K562 (cell line): ENCODE measurements at regions not wholly inside any gene's neighbourhood (a gene's known extent, or its start where the extent isn't known, plus 50 kb on each side); places are given as distances from the start of the nearest gene placed in this dataset.

Source experiments
- TAF9B ChIP-seq: fragments of 450-650 bp; IDR thresholded peaks from 2 replicates; pipeline ENCODE4 v1.6.1; 2018; ENCODE audit warnings: mild to moderate bottlenecking; ENCODE audit not compliant: partially characterized antibody
- TF ChIP-seq, protein P1 (sequence below), 3 experiments: IDR thresholded peaks in 2 of 3; conservative IDR thresholded peaks in 1 of 3; 2 replicates each; pipeline ENCODE4 v1.5.1; 2011 to 2012; ENCODE audit warnings: low read length in 3 of 3, mild to moderate bottlenecking in 3 of 3, control low read depth in 2 of 3, improper control_type of control experiment in 1 of 3, inconsistent platforms in 1 of 3, low read depth in 1 of 3, mixed read lengths in 1 of 3, moderate library complexity in 1 of 3; ENCODE audit not compliant: insufficient read depth in 2 of 3

DNA sequence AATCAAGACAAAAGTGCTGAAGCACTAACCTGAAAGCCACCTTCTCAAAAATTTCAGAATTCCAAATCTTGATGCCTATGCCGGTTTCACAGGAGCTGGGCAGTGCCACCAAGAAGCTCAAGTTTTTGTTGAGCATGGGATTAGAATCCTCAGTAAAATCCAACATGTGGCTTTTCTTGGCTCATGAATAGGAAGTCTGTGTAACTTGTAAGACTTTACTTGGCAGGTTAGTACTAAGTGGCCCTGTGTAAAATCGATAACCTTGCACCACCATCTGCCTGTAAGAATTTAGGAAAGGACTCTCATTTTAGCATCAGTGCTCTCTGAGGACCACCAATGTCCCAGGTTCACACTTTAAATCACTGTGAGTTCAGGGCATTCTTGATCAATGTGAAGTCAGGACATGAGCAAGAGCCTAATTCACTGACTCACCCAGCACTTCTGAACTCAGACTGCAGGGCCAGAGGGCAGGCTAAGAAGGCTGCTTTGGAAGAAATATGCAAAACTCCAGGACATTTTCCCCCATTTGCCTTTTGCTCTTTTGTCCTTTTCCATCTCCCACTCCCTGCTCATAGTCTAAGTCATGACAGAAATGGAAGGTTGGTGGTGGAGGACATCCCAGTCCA is 113.2 kb downstream of the EDN1 start:
- TF ChIP-seq, protein P1, sequence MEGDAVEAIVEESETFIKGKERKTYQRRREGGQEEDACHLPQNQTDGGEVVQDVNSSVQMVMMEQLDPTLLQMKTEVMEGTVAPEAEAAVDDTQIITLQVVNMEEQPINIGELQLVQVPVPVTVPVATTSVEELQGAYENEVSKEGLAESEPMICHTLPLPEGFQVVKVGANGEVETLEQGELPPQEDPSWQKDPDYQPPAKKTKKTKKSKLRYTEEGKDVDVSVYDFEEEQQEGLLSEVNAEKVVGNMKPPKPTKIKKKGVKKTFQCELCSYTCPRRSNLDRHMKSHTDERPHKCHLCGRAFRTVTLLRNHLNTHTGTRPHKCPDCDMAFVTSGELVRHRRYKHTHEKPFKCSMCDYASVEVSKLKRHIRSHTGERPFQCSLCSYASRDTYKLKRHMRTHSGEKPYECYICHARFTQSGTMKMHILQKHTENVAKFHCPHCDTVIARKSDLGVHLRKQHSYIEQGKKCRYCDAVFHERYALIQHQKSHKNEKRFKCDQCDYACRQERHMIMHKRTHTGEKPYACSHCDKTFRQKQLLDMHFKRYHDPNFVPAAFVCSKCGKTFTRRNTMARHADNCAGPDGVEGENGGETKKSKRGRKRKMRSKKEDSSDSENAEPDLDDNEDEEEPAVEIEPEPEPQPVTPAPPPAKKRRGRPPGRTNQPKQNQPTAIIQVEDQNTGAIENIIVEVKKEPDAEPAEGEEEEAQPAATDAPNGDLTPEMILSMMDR (IDR thresholded peaks at IDR 0.05 in 2 of 3, conservative IDR thresholded peaks at IDR 0.05 in 1 of 3; ENCODE audit: insufficient read depth in 2 of 3, low read depth in 1 of 3, low read length in 3 of 3): no peak
- TF ChIP-seq TAF9B: no peak
